ENCODE measurements at regions not wholly inside any gene's neighbourhood (a gene's known extent, or its start where the extent isn't known, plus 50 kb on each side); places are given as distances from the start of the nearest gene placed in this dataset.
"Not testable (repeated sequence)": the region's sequence is repeated elsewhere in the genome, so short reads cannot be mapped to it uniquely, and the experiment has no call there.

DNA sequence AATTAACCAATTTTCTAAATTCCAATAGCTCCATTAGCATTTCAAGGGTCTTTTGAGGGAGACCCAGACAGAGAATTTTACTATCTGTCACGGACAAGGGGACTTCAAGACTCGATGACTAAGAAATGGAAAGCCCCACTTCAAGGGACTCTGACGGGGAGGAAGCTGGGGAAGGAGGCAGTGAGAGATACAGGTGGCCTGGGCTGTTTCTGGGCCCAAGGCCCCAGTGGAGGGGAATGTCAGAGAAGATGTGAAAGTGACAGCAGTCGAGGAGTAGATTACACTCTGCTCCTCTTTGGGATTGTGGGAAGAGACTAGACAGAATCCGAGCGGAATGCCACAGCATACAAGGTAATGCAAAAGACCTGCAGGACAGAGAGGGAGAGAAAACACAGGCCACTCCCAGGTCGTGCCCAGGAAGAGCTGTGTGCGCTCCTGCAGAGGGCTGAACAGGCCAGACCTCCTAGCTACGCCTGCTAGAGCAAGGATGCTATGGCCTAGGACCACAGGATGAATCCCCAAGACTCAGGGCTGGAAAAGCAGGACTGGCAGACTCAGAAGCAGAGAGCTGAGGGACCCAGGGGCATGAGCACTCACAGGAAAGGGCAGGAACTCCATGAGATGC, 321.5 kb upstream of the CHRNA7 start:
- H3K4me3 ChIP-seq; intact Hi-C loops (cut with DNase I; ENCODE audit: low total_unique reads); H3K4me1 ChIP-seq; DNase-seq; H3K27ac ChIP-seq; H3K9me3 ChIP-seq; H3K36me3 ChIP-seq; H3K27me3 ChIP-seq: not testable (repeated sequence)

DNA sequence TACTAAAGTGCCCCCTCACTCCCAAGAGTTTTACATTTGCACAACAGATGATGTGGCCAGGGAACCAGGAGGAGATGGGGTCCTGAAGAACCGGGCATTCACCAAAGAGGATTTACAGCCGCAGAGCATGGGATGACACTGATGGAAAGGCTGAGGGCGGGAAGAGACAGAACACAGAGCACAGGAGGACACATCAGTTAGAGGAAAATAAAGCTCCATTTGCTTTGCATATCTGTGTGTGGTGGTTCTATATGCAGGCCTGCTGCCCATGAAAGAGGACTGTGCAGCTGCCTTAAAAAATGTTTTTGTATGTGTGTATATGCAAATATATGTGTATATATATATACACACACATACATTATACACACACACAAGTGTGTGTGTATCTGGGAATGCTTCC, 320.8 kb upstream of the CHRNA7 start:
- H3K27me3 ChIP-seq; H3K4me1 ChIP-seq; H3K27ac ChIP-seq; H3K9me3 ChIP-seq; H3K4me3 ChIP-seq; H3K36me3 ChIP-seq; DNase-seq; intact Hi-C loops (cut with DNase I; ENCODE audit: low total_unique reads): not testable (repeated sequence)

DNA sequence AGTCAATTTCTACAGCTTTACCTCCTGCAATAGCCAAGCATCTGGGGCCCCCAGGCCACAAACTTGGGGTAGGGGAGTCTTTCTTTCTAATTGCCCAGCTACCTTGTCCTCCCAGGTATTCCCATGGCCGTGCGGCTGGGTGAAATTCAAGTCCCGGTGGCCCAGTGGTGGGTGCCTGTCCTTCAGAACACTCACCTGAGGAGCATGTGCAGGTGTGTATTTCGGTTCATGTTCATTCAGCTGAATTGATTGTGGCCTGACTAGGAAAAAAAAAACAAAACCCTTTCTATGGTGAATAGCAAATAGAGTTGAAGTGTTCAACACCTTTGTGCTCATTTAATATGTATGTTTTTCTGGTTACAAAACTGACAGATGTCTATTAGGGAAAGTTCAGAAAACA, 319.5 kb upstream of the CHRNA7 start:
- intact Hi-C loops (cut with DNase I; ENCODE audit: low total_unique reads); H3K27me3 ChIP-seq; DNase-seq; H3K4me3 ChIP-seq; H3K27ac ChIP-seq; H3K4me1 ChIP-seq; H3K9me3 ChIP-seq; H3K36me3 ChIP-seq: not testable (repeated sequence)

DNA sequence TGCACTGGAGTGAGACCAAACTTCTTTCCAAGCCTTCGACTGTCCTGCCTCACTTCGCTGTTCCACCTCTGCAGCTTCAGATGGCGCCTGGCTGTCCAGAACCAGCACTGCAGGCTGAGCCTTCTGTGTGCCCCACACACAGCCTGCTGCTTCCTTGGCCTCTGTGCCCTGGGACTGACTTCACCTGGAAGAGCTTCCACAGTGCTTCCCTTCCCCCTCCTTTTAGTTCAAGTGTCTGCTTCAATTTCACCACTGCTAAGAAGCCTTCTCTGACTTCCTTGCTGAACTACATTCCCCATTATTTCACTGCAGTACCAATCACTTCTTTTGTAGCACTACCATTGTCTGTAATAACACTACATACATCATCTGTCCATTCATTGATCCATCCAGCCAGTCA, 315.1 kb upstream of the CHRNA7 start:
- intact Hi-C loops (cut with DNase I; ENCODE audit: low total_unique reads); H3K4me1 ChIP-seq; H3K27ac ChIP-seq; H3K9me3 ChIP-seq; DNase-seq; H3K27me3 ChIP-seq; H3K4me3 ChIP-seq; H3K36me3 ChIP-seq: not testable (repeated sequence)

DNA sequence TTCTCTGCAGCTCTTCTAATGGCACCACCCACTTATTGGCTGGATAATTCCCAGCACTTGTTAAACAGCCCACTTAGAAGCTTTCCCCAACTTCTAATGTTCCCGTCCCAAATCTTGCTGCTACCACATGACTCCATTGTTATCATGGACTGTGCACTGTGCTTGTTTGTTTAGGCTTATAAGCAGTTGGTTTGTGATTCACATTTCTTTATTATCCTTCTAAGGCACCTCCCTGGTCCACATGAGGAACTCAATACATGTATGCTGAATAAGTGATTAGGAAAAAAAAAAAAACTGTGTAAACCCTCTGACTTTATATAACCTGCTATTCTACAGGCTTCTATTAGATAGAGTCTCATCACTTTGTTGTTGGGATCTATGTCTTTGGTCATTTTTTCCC, 311.7 kb upstream of the CHRNA7 start:
- H3K36me3 ChIP-seq; H3K4me1 ChIP-seq; DNase-seq; H3K27ac ChIP-seq; H3K9me3 ChIP-seq; H3K27me3 ChIP-seq; H3K4me3 ChIP-seq; intact Hi-C loops (cut with DNase I; ENCODE audit: low total_unique reads): not testable (repeated sequence)

DNA sequence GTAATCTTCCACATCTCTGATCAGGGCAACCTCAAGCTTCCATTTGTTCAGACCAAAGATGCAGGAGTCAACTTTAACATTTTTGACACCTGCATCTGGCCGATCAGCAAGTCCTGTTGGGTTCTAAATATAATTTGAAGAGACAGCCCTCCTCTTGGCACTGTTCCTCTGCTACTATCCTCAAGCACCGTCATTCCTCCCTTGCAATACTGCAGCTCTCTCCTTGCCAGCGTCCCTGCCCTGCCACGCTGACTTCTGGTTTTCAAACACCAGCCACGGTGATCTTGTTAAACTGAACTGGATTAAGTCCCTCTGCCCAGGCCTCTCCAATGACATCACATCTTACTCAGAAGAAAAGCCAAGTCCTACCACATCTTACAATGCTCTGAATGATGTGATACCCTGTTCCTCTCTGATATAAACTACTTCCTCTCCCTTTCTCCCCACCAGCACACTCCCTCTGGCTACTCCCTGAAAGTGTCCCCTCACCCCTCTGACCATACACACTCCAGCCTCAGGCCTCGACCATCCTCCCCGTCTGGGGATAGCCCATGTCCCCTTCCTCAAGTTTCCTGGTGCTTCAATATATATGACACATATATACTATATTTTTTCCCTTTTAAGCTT, 310.8 kb upstream of the CHRNA7 start:
- DNase-seq; H3K27ac ChIP-seq; H3K4me3 ChIP-seq; H3K9me3 ChIP-seq; H3K27me3 ChIP-seq; intact Hi-C loops (cut with DNase I; ENCODE audit: low total_unique reads); H3K36me3 ChIP-seq; H3K4me1 ChIP-seq: not testable (repeated sequence)

DNA sequence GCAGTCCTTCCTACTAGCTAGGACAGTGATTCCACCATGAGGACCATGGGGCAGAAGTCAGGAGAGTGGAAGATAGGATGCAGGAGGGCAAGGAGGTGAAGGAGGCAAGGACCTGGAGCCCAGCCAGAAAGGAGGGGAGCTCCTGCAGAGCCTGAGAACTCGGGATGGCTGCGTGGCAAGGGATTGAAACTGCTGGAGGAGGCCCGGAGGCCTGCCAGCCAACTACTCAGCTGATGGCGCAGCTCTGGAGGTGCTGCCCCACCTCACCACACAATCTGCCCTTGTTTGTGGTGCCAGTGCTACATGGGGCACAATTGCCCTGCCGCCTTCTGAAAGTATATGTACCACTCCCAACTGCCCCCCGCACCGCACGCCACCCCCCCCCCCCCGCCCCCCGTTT, 307.3 kb upstream of the CHRNA7 start:
- intact Hi-C loops (cut with DNase I; ENCODE audit: low total_unique reads); H3K27me3 ChIP-seq; H3K4me3 ChIP-seq; H3K27ac ChIP-seq; H3K9me3 ChIP-seq; DNase-seq; H3K4me1 ChIP-seq; H3K36me3 ChIP-seq: not testable (repeated sequence)

DNA sequence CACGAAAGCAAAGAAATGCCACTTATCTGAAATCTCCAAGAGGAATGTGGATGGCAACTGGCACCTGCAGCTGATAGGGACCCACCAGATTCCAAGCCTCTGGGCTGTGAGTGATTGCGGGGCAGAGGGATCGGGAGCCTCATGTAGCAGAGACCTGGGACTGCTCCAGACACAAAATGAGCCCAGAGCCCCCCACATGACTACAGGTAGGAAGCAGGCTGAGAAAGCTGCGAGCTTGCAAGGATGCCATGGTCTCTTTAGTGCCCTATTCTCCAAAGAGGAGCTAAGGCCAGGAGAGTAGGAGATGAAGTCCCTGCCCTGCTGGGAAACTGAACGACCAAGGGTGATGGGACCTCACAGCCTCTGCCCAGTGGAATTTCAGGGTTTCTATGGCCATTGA, 305.4 kb upstream of the CHRNA7 start:
- H3K4me1 ChIP-seq; H3K9me3 ChIP-seq; H3K27me3 ChIP-seq; H3K4me3 ChIP-seq; H3K27ac ChIP-seq; DNase-seq; H3K36me3 ChIP-seq; intact Hi-C loops (cut with DNase I; ENCODE audit: low total_unique reads): not testable (repeated sequence)

DNA sequence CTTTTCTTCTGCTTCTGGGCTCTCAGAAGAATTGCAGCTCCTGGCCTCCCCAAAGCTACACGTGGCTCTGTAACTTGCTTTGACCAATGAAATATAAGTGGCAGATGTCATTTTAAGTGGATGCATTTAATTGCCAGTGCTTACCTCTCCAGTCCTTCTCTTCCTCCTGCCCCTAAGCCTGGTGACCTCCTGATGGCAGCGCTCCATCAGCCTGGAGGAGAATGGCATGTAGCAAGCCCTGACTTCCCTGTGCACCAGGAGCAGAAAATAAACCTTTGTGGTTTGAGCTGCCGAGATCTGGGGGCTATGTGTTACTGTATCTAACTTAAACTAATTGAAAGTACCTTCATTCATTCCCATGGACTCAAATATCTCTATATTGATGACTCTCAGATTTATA, 304.7 kb upstream of the CHRNA7 start:
- intact Hi-C loops (cut with DNase I; ENCODE audit: low total_unique reads); H3K4me3 ChIP-seq; H3K27ac ChIP-seq: not testable (repeated sequence)

DNA sequence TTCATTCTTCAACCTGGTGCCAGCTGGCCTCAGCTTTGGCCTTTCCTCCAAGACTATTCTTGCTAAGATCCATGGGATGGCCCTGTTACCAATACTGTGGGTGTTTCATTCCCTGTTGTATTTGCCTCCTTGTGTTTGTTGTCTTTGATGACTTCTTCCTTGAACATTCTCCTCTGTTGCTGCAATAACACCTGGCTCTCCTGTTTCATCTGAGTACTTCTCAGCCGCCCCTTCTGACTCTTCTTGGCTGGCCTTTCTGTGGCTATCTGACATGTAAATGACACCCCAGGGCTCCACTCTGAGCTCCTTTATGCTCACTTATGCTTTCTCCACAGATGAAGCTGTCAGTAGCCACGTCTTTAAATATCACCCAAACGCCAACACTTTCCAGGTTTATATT, 302.7 kb upstream of the CHRNA7 start:
- DNase-seq: no peak
- peaks cover 0 to 4% (median 3%) of the 10 kb centered on the region in 3 donors for H3K9me3 ChIP-seq
- no peak overlapping the region for H3K4me3 ChIP-seq
- H3K36me3 ChIP-seq: no peaks in the 10 kb centered on the region
- TF ChIP-seq, protein P1, sequence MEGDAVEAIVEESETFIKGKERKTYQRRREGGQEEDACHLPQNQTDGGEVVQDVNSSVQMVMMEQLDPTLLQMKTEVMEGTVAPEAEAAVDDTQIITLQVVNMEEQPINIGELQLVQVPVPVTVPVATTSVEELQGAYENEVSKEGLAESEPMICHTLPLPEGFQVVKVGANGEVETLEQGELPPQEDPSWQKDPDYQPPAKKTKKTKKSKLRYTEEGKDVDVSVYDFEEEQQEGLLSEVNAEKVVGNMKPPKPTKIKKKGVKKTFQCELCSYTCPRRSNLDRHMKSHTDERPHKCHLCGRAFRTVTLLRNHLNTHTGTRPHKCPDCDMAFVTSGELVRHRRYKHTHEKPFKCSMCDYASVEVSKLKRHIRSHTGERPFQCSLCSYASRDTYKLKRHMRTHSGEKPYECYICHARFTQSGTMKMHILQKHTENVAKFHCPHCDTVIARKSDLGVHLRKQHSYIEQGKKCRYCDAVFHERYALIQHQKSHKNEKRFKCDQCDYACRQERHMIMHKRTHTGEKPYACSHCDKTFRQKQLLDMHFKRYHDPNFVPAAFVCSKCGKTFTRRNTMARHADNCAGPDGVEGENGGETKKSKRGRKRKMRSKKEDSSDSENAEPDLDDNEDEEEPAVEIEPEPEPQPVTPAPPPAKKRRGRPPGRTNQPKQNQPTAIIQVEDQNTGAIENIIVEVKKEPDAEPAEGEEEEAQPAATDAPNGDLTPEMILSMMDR (IDR thresholded peaks at IDR 0.05): no peak
- H3K27ac ChIP-seq: no peak overlapping the region
- intact Hi-C loops (cut with DNase I; ENCODE audit: low total_unique reads): no loop called here
- H3K4me1 ChIP-seq: no peaks in the 10 kb centered on the region
- no peaks in the 10 kb centered on the region for H3K27me3 ChIP-seq

More for the DNA sequence above, 304.7 kb upstream of the CHRNA7 start:
- not testable (repeated sequence) for DNase-seq, H3K4me1 ChIP-seq, H3K36me3 ChIP-seq, H3K27me3 ChIP-seq, H3K9me3 ChIP-seq

All from tibial artery (tissue), 4 donors.